ENCODE measurements at regions not wholly inside any gene's neighbourhood (a gene's known extent, or its start where the extent isn't known, plus 50 kb on each side); places are given as distances from the start of the nearest gene placed in this dataset.

GRCh38 chr7:155882596-155882995, 70.3 kb upstream of the SHH start (continued):
- TF ChIP-seq ZNF331 (CRISPR knock-in tag; IDR thresholded peaks at IDR 0.05), result no peak
- TF ChIP-seq TGIF2 (CRISPR knock-in tag; IDR thresholded peaks at IDR 0.05), result no peak
- TF ChIP-seq, protein P1, sequence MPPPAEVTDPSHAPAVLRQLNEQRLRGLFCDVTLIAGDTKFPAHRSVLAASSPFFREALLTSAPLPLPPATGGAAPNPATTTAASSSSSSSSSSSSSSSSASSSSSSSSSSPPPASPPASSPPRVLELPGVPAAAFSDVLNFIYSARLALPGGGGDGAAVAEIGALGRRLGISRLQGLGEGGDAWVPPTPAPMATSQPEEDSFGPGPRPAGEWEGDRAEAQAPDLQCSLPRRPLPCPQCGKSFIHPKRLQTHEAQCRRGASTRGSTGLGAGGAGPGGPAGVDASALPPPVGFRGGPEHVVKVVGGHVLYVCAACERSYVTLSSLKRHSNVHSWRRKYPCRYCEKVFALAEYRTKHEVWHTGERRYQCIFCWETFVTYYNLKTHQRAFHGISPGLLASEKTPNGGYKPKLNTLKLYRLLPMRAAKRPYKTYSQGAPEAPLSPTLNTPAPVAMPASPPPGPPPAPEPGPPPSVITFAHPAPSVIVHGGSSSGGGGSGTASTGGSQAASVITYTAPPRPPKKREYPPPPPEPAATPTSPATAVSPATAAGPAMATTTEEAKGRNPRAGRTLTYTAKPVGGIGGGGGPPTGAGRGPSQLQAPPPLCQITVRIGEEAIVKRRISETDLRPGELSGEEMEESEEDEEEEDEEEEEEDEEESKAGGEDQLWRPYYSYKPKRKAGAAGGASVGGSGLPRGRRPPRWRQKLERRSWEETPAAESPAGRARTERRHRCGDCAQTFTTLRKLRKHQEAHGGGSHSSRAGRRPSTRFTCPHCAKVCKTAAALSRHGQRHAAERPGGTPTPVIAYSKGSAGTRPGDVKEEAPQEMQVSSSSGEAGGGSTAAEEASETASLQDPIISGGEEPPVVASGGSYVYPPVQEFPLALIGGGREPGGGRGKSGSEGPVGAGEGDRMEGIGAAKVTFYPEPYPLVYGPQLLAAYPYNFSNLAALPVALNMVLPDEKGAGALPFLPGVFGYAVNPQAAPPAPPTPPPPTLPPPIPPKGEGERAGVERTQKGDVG (CRISPR knock-in tag; IDR thresholded peaks at IDR 0.05; ENCODE audit: borderline replicate concordance), result no peak
- TF ChIP-seq, protein P2, sequence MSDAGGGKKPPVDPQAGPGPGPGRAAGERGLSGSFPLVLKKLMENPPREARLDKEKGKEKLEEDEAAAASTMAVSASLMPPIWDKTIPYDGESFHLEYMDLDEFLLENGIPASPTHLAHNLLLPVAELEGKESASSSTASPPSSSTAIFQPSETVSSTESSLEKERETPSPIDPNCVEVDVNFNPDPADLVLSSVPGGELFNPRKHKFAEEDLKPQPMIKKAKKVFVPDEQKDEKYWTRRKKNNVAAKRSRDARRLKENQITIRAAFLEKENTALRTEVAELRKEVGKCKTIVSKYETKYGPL (CRISPR knock-in tag; IDR thresholded peaks at IDR 0.05), result no peak

DNA sequence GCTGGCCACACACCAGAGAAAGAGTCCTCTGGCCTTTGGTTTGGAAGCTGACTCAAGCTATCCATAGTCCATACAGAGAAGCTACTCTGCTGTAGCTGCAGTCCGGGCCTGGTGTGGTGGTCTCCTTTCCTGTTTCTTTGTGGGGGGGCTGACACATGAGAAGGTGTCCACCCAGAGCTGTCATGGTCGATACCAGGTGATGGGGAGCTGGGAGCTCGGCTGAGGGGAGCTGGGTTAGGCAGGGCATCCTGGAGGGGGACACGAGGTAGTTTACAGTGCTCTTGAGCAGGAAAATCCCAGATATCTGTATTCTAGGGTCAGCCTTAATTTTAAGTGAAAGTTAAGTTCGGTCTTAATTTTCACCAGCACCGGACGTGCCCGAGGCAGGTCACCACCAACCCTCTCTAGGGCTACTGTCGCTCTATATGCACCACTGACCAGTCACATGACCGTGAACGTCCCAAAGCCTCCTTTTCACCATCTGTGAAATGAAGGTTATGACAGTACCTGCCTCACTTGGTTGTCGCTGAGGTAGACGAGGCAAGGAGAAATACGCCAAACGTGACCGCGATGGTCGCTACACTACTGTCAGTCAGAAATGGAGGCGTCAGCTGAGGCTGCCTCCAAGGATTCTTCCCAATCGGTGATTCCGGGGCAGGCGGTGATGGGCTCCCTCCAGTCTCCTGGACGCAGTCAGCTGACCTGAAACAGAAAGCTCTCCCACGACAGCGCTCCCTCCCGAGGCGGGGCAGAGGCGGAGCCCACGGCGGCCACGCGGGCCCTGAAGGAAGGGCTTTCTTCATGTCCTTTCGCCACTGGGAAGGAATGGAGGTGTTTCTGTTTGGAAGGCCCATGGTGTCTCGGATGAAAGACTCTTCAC, 69.4 kb upstream of the SHH start:
- no peaks in the 10 kb centered on the region for H4K20me1 ChIP-seq (ENCODE audit: insufficient read depth, low read length)
- H3K79me2 ChIP-seq (ENCODE audit: insufficient read depth, low read length), result no peaks in the 10 kb centered on the region
- H3K9ac ChIP-seq (ENCODE audit: insufficient read depth, low read depth, low read length), result no peak overlapping the region
- H3K4me3 ChIP-seq (replicated peaks in 1 of 3; ENCODE audit: insufficient read depth in 1 of 3, low read depth in 2 of 3, low read length in 3 of 3), result no peak overlapping the region
- no TSS peak for BruUV-seq (replicated peaks)
- no peak overlapping the region for H3K4me2 ChIP-seq (ENCODE audit: low read depth, low read length)
- H3K4me1 ChIP-seq (ENCODE audit: insufficient read depth, low read length), result no peaks in the 10 kb centered on the region
- intact Hi-C loops (cut with micrococcal nuclease; ENCODE audit: unreplicated experiment) (no loop called here), in situ Hi-C loops (cut with HindIII; ENCODE audit: extremely low pct_ligation_motif_present, low pct_unique_long_range_greater_than_20kb) (no loop called here)
- ATAC-seq (no peak), FAIRE-seq (no peak), DNase-seq (ENCODE audit: low spot score) (no peak)
- peaks cover 7 to 52% of the 10 kb centered on the region in 2 experiments; a peak in 4 of 5 replicates for H3K27me3 ChIP-seq (ENCODE audit: control insufficient read depth in 1 of 2, insufficient read depth in 2 of 2, low read length in 2 of 2)
- H3K36me3 ChIP-seq (replicated peaks in 1 of 2; ENCODE audit: control insufficient read depth in 1 of 2, insufficient read depth in 2 of 2, low read length in 2 of 2), result no peaks in the 10 kb centered on the region
- H3K9me3 ChIP-seq (ENCODE audit: low read length), result no peaks in the 10 kb centered on the region
- ChIA-PET CTCF (ENCODE audit: low intra/inter-chr PET ratio, low total read pairs) (no interaction called here), POLR2A (no interaction called here)
- 58% methylated on average over 24 of the region's 34 CpGs for WGBS (ENCODE audit: low lambda C conversion rate)
- H3K27ac ChIP-seq (ENCODE audit: extremely low read length, insufficient read depth, low read length), result no peak overlapping the region
- H2AFZ ChIP-seq (ENCODE audit: low read length), result no peak overlapping the region
- TF ChIP-seq JUNB (CRISPR knock-in tag; IDR thresholded peaks at IDR 0.05; ENCODE audit: borderline replicate concordance), result no peak
- no peak for TF ChIP-seq NONO (IDR thresholded peaks at IDR 0.05)
- TF ChIP-seq NONO (CRISPR knock-in tag; conservative IDR thresholded peaks at IDR 0.05), result no peak
- TF ChIP-seq NR2F6 (IDR thresholded peaks at IDR 0.05), result no peak
- no peak for TF ChIP-seq NR2F6 (CRISPR knock-in tag; IDR thresholded peaks at IDR 0.05)
- TF ChIP-seq KDM6A (CRISPR knock-in tag; IDR thresholded peaks at IDR 0.05; ENCODE audit: low read depth), result no peak
- no peak for TF ChIP-seq NFYC (CRISPR knock-in tag; IDR thresholded peaks at IDR 0.05)
- no peak for TF ChIP-seq REXO4 (CRISPR knock-in tag; IDR thresholded peaks at IDR 0.05; ENCODE audit: borderline replicate concordance)
- no peak for TF ChIP-seq RAD21 (CRISPR knock-in tag; IDR thresholded peaks at IDR 0.05)
- TF ChIP-seq, protein P3, sequence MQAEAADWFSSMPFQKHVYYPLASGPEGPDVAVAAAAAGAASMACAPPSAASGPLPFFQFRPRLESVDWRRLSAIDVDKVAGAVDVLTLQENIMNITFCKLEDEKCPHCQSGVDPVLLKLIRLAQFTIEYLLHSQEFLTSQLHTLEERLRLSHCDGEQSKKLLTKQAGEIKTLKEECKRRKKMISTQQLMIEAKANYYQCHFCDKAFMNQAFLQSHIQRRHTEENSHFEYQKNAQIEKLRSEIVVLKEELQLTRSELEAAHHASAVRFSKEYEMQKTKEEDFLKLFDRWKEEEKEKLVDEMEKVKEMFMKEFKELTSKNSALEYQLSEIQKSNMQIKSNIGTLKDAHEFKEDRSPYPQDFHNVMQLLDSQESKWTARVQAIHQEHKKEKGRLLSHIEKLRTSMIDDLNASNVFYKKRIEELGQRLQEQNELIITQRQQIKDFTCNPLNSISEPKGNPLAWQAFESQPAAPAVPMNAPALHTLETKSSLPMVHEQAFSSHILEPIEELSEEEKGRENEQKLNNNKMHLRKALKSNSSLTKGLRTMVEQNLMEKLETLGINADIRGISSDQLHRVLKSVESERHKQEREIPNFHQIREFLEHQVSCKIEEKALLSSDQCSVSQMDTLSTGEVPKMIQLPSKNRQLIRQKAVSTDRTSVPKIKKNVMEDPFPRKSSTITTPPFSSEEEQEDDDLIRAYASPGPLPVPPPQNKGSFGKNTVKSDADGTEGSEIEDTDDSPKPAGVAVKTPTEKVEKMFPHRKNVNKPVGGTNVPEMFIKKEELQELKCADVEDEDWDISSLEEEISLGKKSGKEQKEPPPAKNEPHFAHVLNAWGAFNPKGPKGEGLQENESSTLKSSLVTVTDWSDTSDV (CRISPR knock-in tag; IDR thresholded peaks at IDR 0.05), result no peak
- TF ChIP-seq ZNF557 (CRISPR knock-in tag; IDR thresholded peaks at IDR 0.05), result no peak
- no peak for TF ChIP-seq SSRP1 (CRISPR knock-in tag; IDR thresholded peaks at IDR 0.05)
- TF ChIP-seq LBX2 (CRISPR knock-in tag; IDR thresholded peaks at IDR 0.05; ENCODE audit: borderline replicate concordance), result no peak
- no peak for TF ChIP-seq SCMH1 (CRISPR knock-in tag; IDR thresholded peaks at IDR 0.05; ENCODE audit: borderline replicate concordance)

All from HepG2 (cell line).